Activated gamma-delta T cell treated with Interleukin-2 at 50 U/mL for 16 hours (primary cell): ENCODE measurements at regions not wholly inside any gene's neighbourhood (a gene's known extent, or its start where the extent isn't known, plus 50 kb on each side); places are given as distances from the start of the nearest gene placed in this dataset.
"Not testable (repeated sequence)": the region's sequence is repeated elsewhere in the genome, so short reads cannot be mapped to it uniquely, and the experiment has no call there.

Experiments
- DNase-seq: peaks from one replicate; pipeline ENCODE4 v3.0.0-alpha.2; 2020

- no peak for DNase-seq
Observed at GRCh38 chr3:194869482-194870169, 183.9 kb downstream of the FAM43A start.

GRCh38 chr3:194870394-194871110 lies 184.9 kb downstream of the FAM43A start:
- DNase-seq = no peak

- DNase-seq = no peak
Observed at GRCh38 chr3:194871143-194871863, 185.6 kb downstream of the FAM43A start.

GRCh38 chr3:194871864-194872668 lies 186.4 kb downstream of the FAM43A start:
- DNase-seq = no peak

- no peak for DNase-seq
Observed at GRCh38 chr3:194872669-194872977, 186.9 kb downstream of the FAM43A start.

- DNase-seq = not testable (repeated sequence)
Observed at GRCh38 chr3:194873474-194873873, 187.8 kb downstream of the FAM43A start.

GRCh38 chr3:194874206-194874605 lies 188.5 kb downstream of the FAM43A start:
- DNase-seq = no peak

- DNase-seq = no peak
Observed at GRCh38 chr3:194874783-194875182, 189.1 kb downstream of the FAM43A start.

- no peak for DNase-seq
Observed at GRCh38 chr3:194875581-194876402, 190.1 kb downstream of the FAM43A start.

GRCh38 chr3:194876403-194877095 lies 190.9 kb downstream of the FAM43A start:
- DNase-seq = no peak

GRCh38 chr3:194877291-194878119 lies 191.8 kb downstream of the FAM43A start:
- no peak for DNase-seq

GRCh38 chr3:194879126-194879877 lies 193.6 kb downstream of the FAM43A start:
- DNase-seq = no peak

- DNase-seq = no peak
Observed at GRCh38 chr3:194879991-194880939, 194.6 kb downstream of the FAM43A start.

GRCh38 chr3:194880940-194881925 lies 195.6 kb downstream of the FAM43A start:
- DNase-seq = no peak

- no peak for DNase-seq
Observed at GRCh38 chr3:194884649-194885315, 199.1 kb downstream of the FAM43A start.

- no peak for DNase-seq
Observed at GRCh38 chr3:194885766-194886165, 200.1 kb downstream of the FAM43A start.

- DNase-seq = no peak
Observed at GRCh38 chr3:194886836-194887235, 201.2 kb downstream of the FAM43A start.
